Neural progenitor cell (in vitro differentiated cells): ENCODE measurements at regions not wholly inside any gene's neighbourhood (a gene's known extent, or its start where the extent isn't known, plus 50 kb on each side); places are given as distances from the start of the nearest gene placed in this dataset.

Source experiments
- DNase-seq: peaks from one replicate; pipeline ENCODE4 v3.0.0-alpha.2; 2016; ENCODE audit warnings: low spot score
- H2AFZ ChIP-seq: fragments of 200-600 bp; sonication (generic); replicated peaks from 2 replicates; pipeline ENCODE4 v1.6.1; 2016; ENCODE audit warnings: antibody characterized with exemption
- H3F3A ChIP-seq: fragments of 200-600 bp; sonication (generic); 2 replicates; pipeline ENCODE4 v1.6.1; 2016; ENCODE audit warnings: antibody characterized with exemption, low read depth
- H3K27ac ChIP-seq: fragments of 200-600 bp; sonication (generic); 2 replicates; pipeline ENCODE4 v1.5.1; 2016; ENCODE audit warnings: mild to moderate bottlenecking
- H3K27me3 ChIP-seq: fragments of 200-600 bp; sonication (generic); 2 replicates; pipeline ENCODE4 v1.6.1; 2016; ENCODE audit warnings: mild to moderate bottlenecking, moderate library complexity
- H3K36me3 ChIP-seq: fragments of 200-600 bp; sonication (generic); 2 replicates; pipeline ENCODE4 v1.5.1; 2016
- H3K4me1 ChIP-seq: fragments of 200-600 bp; sonication (generic); 2 replicates; pipeline ENCODE4 v1.6.1; 2016; ENCODE audit warnings: mixed run types
- H3K4me2 ChIP-seq: fragments of 200-600 bp; sonication (generic); 2 replicates; pipeline ENCODE4 v1.6.1; 2016
- H3K4me3 ChIP-seq: fragments of 200-600 bp; sonication (generic); 2 replicates; pipeline ENCODE4 v1.5.1; 2016
- H3K79me2 ChIP-seq: fragments of 200-600 bp; sonication (generic); 2 replicates; pipeline ENCODE4 v1.6.1; 2016; ENCODE audit warnings: low read depth
- H3K9ac ChIP-seq: fragments of 200-600 bp; sonication (generic); 2 replicates; pipeline ENCODE4 v1.6.1; 2016
- H3K9me3 ChIP-seq: fragments of 200-600 bp; sonication (generic); 2 replicates; pipeline ENCODE4 v1.5.1; 2016; ENCODE audit warnings: low read depth
- H4K20me1 ChIP-seq: fragments of 200-600 bp; sonication (generic); 2 replicates; pipeline ENCODE4 v1.6.1; 2016; ENCODE audit warnings: low read depth
- H3K27ac Mint-ChIP-seq: 3 replicates; pipeline ENCODE4 v1.8.0; 2021; ENCODE audit warnings: mixed read lengths
- H3K27me3 Mint-ChIP-seq: 2 replicates; pipeline ENCODE4 v1.8.0; 2022; ENCODE audit warnings: low read depth, mild to moderate bottlenecking, inconsistent platforms, moderate library complexity, mixed read lengths; ENCODE audit not compliant: insufficient read depth
- H3K36me3 Mint-ChIP-seq: 3 replicates; pipeline ENCODE4 v1.8.0; 2021; ENCODE audit warnings: mixed read lengths
- H3K4me1 Mint-ChIP-seq: 3 replicates; pipeline ENCODE4 v1.8.0; 2021; ENCODE audit warnings: mixed read lengths
- H3K4me3 Mint-ChIP-seq: 3 replicates; pipeline ENCODE4 v1.8.0; 2021; ENCODE audit warnings: mild to moderate bottlenecking, moderate library complexity, mixed read lengths
- H3K9me3 Mint-ChIP-seq: 3 replicates; pipeline ENCODE4 v1.8.0; 2020; ENCODE audit warnings: mixed read lengths
- CTCF ChIP-seq: fragments of 200-600 bp; sonication (generic); IDR thresholded peaks from 2 replicates; pipeline ENCODE4 v1.5.1; 2017; ENCODE audit warnings: antibody characterized with exemption, mild to moderate bottlenecking
- EZH2 ChIP-seq: fragments of 200-600 bp; sonication (generic); IDR thresholded peaks from 2 replicates; pipeline ENCODE4 v1.6.1; 2017; ENCODE audit warnings: antibody characterized with exemption, mild to moderate bottlenecking, moderate library complexity
- EZH2phosphoT487 ChIP-seq: fragments of 200-600 bp; sonication (generic); IDR thresholded peaks from 2 replicates; pipeline ENCODE4 v1.6.1; 2017; ENCODE audit warnings: antibody characterized with exemption

GRCh38 chr11:8326337-8326736 is 62.7 kb upstream of the LMO1 start:
- Histone ChIP-seq H3K4me3 (no peak overlapping the region), H3K27me3 (no peaks in the 10 kb centered on the region), H4K20me1 (no peaks in the 10 kb centered on the region), H3K36me3 (no peaks in the 10 kb centered on the region), H3K4me1 (peaks cover 44% of the 10 kb centered on the region), H3K9me3 (no peaks in the 10 kb centered on the region), H3F3A (peaks cover 10% of the 10 kb centered on the region), H3K9ac (no peak overlapping the region), H3K27ac (no peak overlapping the region), H3K4me2 (no peak overlapping the region), H2AFZ (no peak overlapping the region), H3K79me2 (no peaks in the 10 kb centered on the region)
- H3K27ac Mint-ChIP-seq: no peak overlapping the region
- peaks cover 11% of the 10 kb centered on the region for H3K27me3 Mint-ChIP-seq
- no peak for DNase-seq
- peaks cover 41% of the 10 kb centered on the region for H3K4me1 Mint-ChIP-seq
- H3K36me3 Mint-ChIP-seq: no peaks in the 10 kb centered on the region
- no peak overlapping the region for H3K4me3 Mint-ChIP-seq
- TF ChIP-seq EZH2phosphoT487 (no peak), CTCF (no peak), EZH2 (no peak)
- H3K9me3 Mint-ChIP-seq: peaks cover 13% of the 10 kb centered on the region

- DNase-seq: peak; percentile 44
- Histone ChIP-seq H3K27me3 (no peaks in the 10 kb centered on the region), H3K4me3 (no peak overlapping the region), H3K27ac (no peak overlapping the region), H3K4me2 (no peak overlapping the region), H3K36me3 (no peaks in the 10 kb centered on the region), H3K79me2 (no peaks in the 10 kb centered on the region), H4K20me1 (no peaks in the 10 kb centered on the region), H2AFZ (no peak overlapping the region), H3K9me3 (no peaks in the 10 kb centered on the region), H3K4me1 (peaks cover 43% of the 10 kb centered on the region), H3K9ac (no peak overlapping the region), H3F3A (peaks cover 10% of the 10 kb centered on the region)
- TF ChIP-seq EZH2phosphoT487: no peak
- TF ChIP-seq CTCF: no peak
- no peak for TF ChIP-seq EZH2
- Mint-ChIP-seq H3K4me3 (no peak overlapping the region), H3K27me3 (peaks cover 9% of the 10 kb centered on the region), H3K4me1 (peaks cover 35% of the 10 kb centered on the region), H3K36me3 (no peaks in the 10 kb centered on the region), H3K9me3 (peaks cover 13% of the 10 kb centered on the region), H3K27ac (no peak overlapping the region)
These were observed 62.1 kb upstream of the LMO1 start for GRCh38 chr11:8325591-8326304.

DNA sequence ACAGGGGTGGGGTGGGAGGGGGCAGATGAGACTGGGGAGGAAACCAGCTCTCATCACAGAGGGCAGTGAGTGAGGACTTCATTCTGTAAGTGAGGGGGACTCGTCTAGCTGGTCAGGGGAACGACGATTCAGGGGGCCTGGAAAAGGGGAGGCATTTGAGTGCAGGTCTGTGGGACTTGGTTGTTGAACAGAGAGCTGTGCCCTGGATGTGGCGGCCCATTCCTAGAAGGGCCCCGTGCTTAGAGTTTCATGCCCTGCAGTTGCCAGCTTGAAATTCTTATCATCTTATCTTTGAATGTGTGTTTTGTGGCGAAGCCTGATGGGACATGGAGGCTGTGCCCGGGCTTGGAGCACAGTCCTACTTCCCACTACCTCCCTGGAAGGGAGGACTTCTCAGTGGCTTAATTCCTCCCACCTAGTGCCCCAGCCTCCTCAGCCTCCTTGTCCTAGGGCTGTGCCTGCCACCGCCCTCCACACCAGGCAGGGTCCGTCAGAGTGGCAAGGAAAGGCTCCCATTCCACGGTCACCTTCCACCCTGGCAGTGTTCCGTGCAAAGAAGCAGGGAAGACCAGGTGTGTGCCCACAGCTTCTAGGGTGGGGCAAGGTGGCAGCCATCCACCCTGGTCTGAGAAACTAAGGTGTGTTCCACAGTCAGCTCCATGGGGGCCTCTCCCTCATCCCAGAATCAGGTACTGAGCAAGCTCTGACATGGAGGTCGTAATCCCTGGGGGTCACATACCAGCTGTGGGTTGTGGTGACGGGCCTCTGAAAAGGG is 59.7 kb upstream of the LMO1 start:
- H4K20me1 ChIP-seq: no peaks in the 10 kb centered on the region
- TF ChIP-seq EZH2phosphoT487 (no peak), CTCF (no peak), EZH2 (no peak)
- no peak overlapping the region for H2AFZ ChIP-seq
- no peak overlapping the region for H3K9ac ChIP-seq
- Mint-ChIP-seq H3K4me3 (no peak overlapping the region), H3K4me1 (peaks cover 16% of the 10 kb centered on the region), H3K36me3 (no peaks in the 10 kb centered on the region), H3K27me3 (peaks cover 9% of the 10 kb centered on the region), H3K27ac (no peak overlapping the region), H3K9me3 (peaks cover 13% of the 10 kb centered on the region)
- no peak overlapping the region for H3K27ac ChIP-seq
- no peaks in the 10 kb centered on the region for H3K79me2 ChIP-seq
- H3F3A ChIP-seq: no peaks in the 10 kb centered on the region
- no peak overlapping the region for H3K4me3 ChIP-seq
- no peak for DNase-seq
- H3K27me3 ChIP-seq: no peaks in the 10 kb centered on the region
- no peaks in the 10 kb centered on the region for H3K9me3 ChIP-seq
- H3K4me1 ChIP-seq: peaks cover 23% of the 10 kb centered on the region
- no peak overlapping the region for H3K4me2 ChIP-seq
- H3K36me3 ChIP-seq: no peaks in the 10 kb centered on the region
